ENCODE measurements at regions not wholly inside any gene's neighbourhood (a gene's known extent, or its start where the extent isn't known, plus 50 kb on each side); places are given as distances from the start of the nearest gene placed in this dataset.

DNA sequence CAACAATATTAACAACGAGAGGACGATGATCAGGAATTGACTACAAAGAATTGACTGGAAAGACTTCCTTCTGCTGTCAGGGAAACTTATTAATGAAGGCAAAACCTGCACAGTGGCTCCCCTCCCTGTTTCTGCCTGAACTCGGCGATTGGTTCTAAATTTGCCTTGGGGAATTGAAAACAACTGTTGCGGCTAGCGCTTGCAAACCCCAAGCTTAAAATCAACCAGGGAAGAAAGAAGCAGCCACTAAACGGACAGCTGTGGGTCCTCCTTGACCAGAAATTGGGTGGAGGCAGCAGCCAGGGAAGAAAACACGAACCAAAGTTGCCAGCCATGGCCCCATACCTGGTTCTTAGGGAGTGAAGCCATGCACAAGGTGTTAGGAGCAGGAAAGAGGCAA is 383.5 kb upstream of the CADM1 start:
- Mint-ChIP-seq H3K4me3 (ENCODE audit: unreplicated experiment) (no peak overlapping the region), H3K27ac (ENCODE audit: unreplicated experiment) (no peak overlapping the region), H3K27me3 (ENCODE audit: unreplicated experiment) (no peaks in the 10 kb centered on the region), H3K4me1 (ENCODE audit: unreplicated experiment) (peaks cover 30% of the 10 kb centered on the region), H3K36me3 (ENCODE audit: low read depth, unreplicated experiment) (no peaks in the 10 kb centered on the region), H3K9me3 (ENCODE audit: unreplicated experiment) (no peaks in the 10 kb centered on the region)
- TF ChIP-seq, protein P1, sequence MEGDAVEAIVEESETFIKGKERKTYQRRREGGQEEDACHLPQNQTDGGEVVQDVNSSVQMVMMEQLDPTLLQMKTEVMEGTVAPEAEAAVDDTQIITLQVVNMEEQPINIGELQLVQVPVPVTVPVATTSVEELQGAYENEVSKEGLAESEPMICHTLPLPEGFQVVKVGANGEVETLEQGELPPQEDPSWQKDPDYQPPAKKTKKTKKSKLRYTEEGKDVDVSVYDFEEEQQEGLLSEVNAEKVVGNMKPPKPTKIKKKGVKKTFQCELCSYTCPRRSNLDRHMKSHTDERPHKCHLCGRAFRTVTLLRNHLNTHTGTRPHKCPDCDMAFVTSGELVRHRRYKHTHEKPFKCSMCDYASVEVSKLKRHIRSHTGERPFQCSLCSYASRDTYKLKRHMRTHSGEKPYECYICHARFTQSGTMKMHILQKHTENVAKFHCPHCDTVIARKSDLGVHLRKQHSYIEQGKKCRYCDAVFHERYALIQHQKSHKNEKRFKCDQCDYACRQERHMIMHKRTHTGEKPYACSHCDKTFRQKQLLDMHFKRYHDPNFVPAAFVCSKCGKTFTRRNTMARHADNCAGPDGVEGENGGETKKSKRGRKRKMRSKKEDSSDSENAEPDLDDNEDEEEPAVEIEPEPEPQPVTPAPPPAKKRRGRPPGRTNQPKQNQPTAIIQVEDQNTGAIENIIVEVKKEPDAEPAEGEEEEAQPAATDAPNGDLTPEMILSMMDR (IDR thresholded peaks at IDR 0.05; ENCODE audit: unreplicated experiment) = no peak
- no peak for DNase-seq (ENCODE audit: low spot score)

DNA sequence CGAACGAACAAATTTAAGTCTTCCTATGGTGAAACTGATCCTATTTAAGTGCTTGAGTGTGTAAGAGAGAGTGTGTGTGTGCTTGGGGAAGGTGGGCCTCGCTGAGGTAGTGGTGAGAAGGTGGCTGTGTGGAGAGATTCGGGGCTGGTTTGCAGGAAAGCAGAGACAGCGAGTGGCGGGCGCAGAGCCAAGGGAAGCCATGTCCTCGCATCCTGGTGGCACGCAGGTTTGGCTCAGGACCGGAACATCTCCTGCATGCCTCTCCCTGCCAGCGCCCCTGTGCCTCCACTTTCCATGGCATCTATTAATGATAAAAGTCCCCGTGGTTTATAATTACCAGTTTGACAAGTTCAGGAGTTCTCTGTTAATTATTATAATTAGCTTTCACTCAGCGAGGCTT is 383.1 kb upstream of the CADM1 start:
- no peak overlapping the region for H3K27ac Mint-ChIP-seq (ENCODE audit: unreplicated experiment)
- H3K36me3 Mint-ChIP-seq (ENCODE audit: low read depth, unreplicated experiment) = no peaks in the 10 kb centered on the region
- DNase-seq (ENCODE audit: low spot score) = no peak
- H3K4me1 Mint-ChIP-seq (ENCODE audit: unreplicated experiment) = peaks cover 30% of the 10 kb centered on the region
- no peaks in the 10 kb centered on the region for H3K27me3 Mint-ChIP-seq (ENCODE audit: unreplicated experiment)
- TF ChIP-seq, protein P1 (IDR thresholded peaks at IDR 0.05; ENCODE audit: unreplicated experiment) = no peak
- H3K4me3 Mint-ChIP-seq (ENCODE audit: unreplicated experiment) = no peak overlapping the region
- no peaks in the 10 kb centered on the region for H3K9me3 Mint-ChIP-seq (ENCODE audit: unreplicated experiment)

DNA sequence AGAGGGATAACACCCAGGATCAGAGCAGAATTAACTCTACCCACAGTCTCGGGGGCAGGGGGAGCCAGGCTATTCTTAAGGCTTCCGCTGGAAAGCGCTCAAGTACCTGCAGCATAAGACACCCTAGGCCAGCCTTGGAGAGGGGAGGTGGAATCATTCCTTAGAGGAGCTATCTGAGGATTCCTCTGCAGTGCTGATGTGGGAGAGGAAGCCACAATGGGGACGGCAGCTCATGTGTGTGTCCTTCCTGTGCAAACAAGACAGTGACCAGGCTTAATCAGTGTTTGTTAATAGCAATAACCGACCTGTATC is 382.2 kb upstream of the CADM1 start:
- no peak for DNase-seq (ENCODE audit: low spot score)
- no peak overlapping the region for H3K27ac Mint-ChIP-seq (ENCODE audit: unreplicated experiment)
- peaks cover 30% of the 10 kb centered on the region for H3K4me1 Mint-ChIP-seq (ENCODE audit: unreplicated experiment)
- no peaks in the 10 kb centered on the region for H3K36me3 Mint-ChIP-seq (ENCODE audit: low read depth, unreplicated experiment)
- H3K27me3 Mint-ChIP-seq (ENCODE audit: unreplicated experiment) = peaks cover 2% of the 10 kb centered on the region
- no peak overlapping the region for H3K4me3 Mint-ChIP-seq (ENCODE audit: unreplicated experiment)
- H3K9me3 Mint-ChIP-seq (ENCODE audit: unreplicated experiment) = peaks cover 6% of the 10 kb centered on the region
- TF ChIP-seq, protein P1 (IDR thresholded peaks at IDR 0.05; ENCODE audit: unreplicated experiment) = no peak

DNA sequence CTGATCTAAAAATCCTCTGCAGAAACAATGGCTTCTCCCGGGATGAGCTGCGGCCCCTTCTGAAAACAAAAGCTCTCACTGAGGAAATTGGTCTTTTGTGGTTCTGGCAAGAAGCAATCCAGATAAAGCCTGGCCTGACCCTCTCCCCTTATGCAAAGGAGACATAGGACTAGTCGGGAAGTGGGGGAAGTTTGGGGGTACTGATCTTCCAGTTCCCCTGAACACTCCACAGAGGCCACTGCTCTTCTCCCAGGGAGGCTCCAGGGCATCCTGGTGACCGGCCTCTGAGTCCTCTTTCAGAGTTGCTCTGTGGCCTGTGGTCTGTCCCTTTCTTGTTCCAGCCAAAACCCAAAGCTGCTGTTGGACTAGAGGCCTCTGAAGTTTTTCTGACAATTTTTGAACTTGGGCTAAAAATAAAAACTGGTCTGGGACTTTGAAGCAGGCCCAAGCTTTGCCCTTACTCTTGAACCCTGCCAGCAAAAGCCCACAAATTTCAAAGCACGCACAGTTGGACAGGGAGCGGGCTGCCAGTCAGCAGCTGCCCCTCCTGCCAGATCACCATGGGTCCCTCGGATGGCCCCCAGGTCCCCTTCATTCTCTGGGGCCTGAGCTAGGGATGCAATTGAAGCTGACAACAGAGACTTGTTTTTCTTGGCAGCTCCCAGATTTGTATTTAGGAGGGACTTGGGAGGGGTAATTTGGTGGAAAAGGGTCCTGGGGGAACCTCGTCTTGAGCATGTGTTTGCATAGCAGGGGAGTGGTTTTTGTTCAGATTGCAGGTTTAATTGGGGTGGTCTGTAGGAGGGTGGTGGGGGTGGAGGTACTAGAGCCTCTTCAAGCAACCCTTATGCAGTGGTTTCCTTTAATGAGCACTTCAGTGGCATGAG is 381.6 kb upstream of the CADM1 start:
- peaks cover 6% of the 10 kb centered on the region for H3K9me3 Mint-ChIP-seq (ENCODE audit: unreplicated experiment)
- TF ChIP-seq, protein P1 (IDR thresholded peaks at IDR 0.05; ENCODE audit: unreplicated experiment) = no peak
- H3K36me3 Mint-ChIP-seq (ENCODE audit: low read depth, unreplicated experiment) = no peaks in the 10 kb centered on the region
- peaks cover 30% of the 10 kb centered on the region for H3K4me1 Mint-ChIP-seq (ENCODE audit: unreplicated experiment)
- peak overlapping the region; percentile 85 for H3K27ac Mint-ChIP-seq (ENCODE audit: unreplicated experiment)
- no peak for DNase-seq (ENCODE audit: low spot score)
- H3K4me3 Mint-ChIP-seq (ENCODE audit: unreplicated experiment) = no peak overlapping the region
- peaks cover 2% of the 10 kb centered on the region for H3K27me3 Mint-ChIP-seq (ENCODE audit: unreplicated experiment)

DNA sequence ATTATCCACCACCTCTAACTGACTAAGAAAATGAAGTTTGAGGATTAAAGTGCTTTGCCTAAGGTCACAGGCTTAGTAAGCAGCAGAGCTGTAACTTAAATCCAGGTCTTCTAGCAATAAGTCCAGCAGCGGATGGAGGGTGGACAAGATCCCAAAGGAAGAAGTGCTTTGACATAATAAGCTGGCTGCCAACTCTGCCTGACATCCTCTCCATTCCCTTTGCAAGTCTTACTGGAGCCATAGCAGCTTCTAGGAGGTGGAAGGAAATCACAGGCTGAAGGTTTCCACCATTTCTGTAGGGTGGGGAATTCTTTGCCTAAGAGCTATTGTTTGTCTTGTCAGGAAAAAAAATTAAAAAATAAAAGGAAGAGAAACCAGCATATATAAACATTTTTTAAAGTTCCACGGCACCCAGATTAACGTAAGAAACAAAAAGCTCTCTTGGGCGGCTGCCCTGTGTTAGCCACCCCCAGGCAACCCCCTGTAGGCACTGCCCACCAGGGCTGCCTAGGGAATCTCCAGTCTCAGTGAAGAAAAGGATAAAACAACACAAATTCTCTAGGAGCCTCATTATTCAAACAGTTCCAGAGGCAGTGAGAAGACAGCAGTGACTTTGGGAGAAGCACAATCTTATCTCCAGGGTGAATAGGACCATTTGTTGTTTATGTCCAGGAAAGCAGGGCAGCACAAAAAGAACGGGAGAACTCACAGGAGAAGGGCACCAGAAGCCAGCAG is 380.8 kb upstream of the CADM1 start:
- Mint-ChIP-seq H3K4me1 (ENCODE audit: unreplicated experiment) (peaks cover 30% of the 10 kb centered on the region), H3K36me3 (ENCODE audit: low read depth, unreplicated experiment) (no peaks in the 10 kb centered on the region), H3K4me3 (ENCODE audit: unreplicated experiment) (no peak overlapping the region), H3K27me3 (ENCODE audit: unreplicated experiment) (peaks cover 2% of the 10 kb centered on the region), H3K27ac (ENCODE audit: unreplicated experiment) (peak overlapping the region; percentile 85), H3K9me3 (ENCODE audit: unreplicated experiment) (peaks cover 6% of the 10 kb centered on the region)
- no peak for DNase-seq (ENCODE audit: low spot score)
- TF ChIP-seq, protein P1 (IDR thresholded peaks at IDR 0.05; ENCODE audit: unreplicated experiment) = no peak

Measured in endothelial cell (in vitro differentiated cells).